ENCODE measurements at regions not wholly inside any gene's neighbourhood (a gene's known extent, or its start where the extent isn't known, plus 50 kb on each side); places are given as distances from the start of the nearest gene placed in this dataset.
"Not testable (repeated sequence)": the region's sequence is repeated elsewhere in the genome, so short reads cannot be mapped to it uniquely, and the experiment has no call there.

- DNase-seq (ENCODE audit: low spot score), result no peak
- in situ Hi-C loops (cut with HindIII; ENCODE audit: low sequenced_read_pairs), result no loop called here
Observed at GRCh38 chr1:29687601-29688244, 451.4 kb downstream of the PTPRU start.

- in situ Hi-C loops (cut with HindIII; ENCODE audit: low sequenced_read_pairs), result no loop called here
- no peak for DNase-seq (ENCODE audit: low spot score)
Observed at GRCh38 chr1:29687166-29687565, 450.8 kb downstream of the PTPRU start.

- DNase-seq (ENCODE audit: low spot score), result no peak
- in situ Hi-C loops (cut with HindIII; ENCODE audit: low sequenced_read_pairs), result no loop called here
Observed at GRCh38 chr1:29686012-29686930, 449.9 kb downstream of the PTPRU start.

GRCh38 chr1:29685387-29685786 is 449.1 kb downstream of the PTPRU start:
- no peak for DNase-seq (ENCODE audit: low spot score)
- in situ Hi-C loops (cut with HindIII; ENCODE audit: low sequenced_read_pairs), result no loop called here

GRCh38 chr1:29684141-29684540 is 447.8 kb downstream of the PTPRU start:
- DNase-seq (ENCODE audit: low spot score), result no peak
- in situ Hi-C loops (cut with HindIII; ENCODE audit: low sequenced_read_pairs), result no loop called here

- DNase-seq (ENCODE audit: low spot score), result no peak
- in situ Hi-C loops (cut with HindIII; ENCODE audit: low sequenced_read_pairs), result no loop called here
Observed at GRCh38 chr1:29683472-29683871, 447.1 kb downstream of the PTPRU start.

GRCh38 chr1:29682919-29683295 is 446.6 kb downstream of the PTPRU start:
- DNase-seq (ENCODE audit: low spot score), result peak; percentile 65
- in situ Hi-C loops (cut with HindIII; ENCODE audit: low sequenced_read_pairs), result no loop called here

- in situ Hi-C loops (cut with HindIII; ENCODE audit: low sequenced_read_pairs), result no loop called here
- DNase-seq (ENCODE audit: low spot score), result no peak
Observed at GRCh38 chr1:29682171-29682918, 446.0 kb downstream of the PTPRU start.

GRCh38 chr1:29681416-29681815 is 445.1 kb downstream of the PTPRU start:
- DNase-seq (ENCODE audit: low spot score); in situ Hi-C loops (cut with HindIII; ENCODE audit: low sequenced_read_pairs): not testable (repeated sequence)

- in situ Hi-C loops (cut with HindIII; ENCODE audit: low sequenced_read_pairs), result no loop called here
- no peak for DNase-seq (ENCODE audit: low spot score)
Observed at GRCh38 chr1:29679828-29680558, 443.7 kb downstream of the PTPRU start.

GRCh38 chr1:29679316-29679715 is 443.0 kb downstream of the PTPRU start:
- DNase-seq (ENCODE audit: low spot score), result no peak

GRCh38 chr1:29677028-29678024 is 441.0 kb downstream of the PTPRU start:
- in situ Hi-C loops (cut with HindIII; ENCODE audit: low sequenced_read_pairs), result no loop called here
- DNase-seq (ENCODE audit: low spot score), result no peak

More at GRCh38 chr1:29679316-29679715, 443.0 kb downstream of the PTPRU start:
- in situ Hi-C loops (cut with HindIII; ENCODE audit: low sequenced_read_pairs), result no loop called here

GRCh38 chr1:29676496-29676895 is 440.2 kb downstream of the PTPRU start:
- in situ Hi-C loops (cut with HindIII; ENCODE audit: low sequenced_read_pairs), result no loop called here
- no peak for DNase-seq (ENCODE audit: low spot score)

GRCh38 chr1:29675481-29676263 is 439.4 kb downstream of the PTPRU start:
- in situ Hi-C loops (cut with HindIII; ENCODE audit: low sequenced_read_pairs), result no loop called here
- DNase-seq (ENCODE audit: low spot score), result no peak

GRCh38 chr1:29674627-29675326 is 438.5 kb downstream of the PTPRU start:
- in situ Hi-C loops (cut with HindIII; ENCODE audit: low sequenced_read_pairs), result no loop called here

GRCh38 chr1:29673669-29674626 is 437.6 kb downstream of the PTPRU start:
- in situ Hi-C loops (cut with HindIII; ENCODE audit: low sequenced_read_pairs), result no loop called here
- no peak for DNase-seq (ENCODE audit: low spot score)

More at GRCh38 chr1:29674627-29675326, 438.5 kb downstream of the PTPRU start:
- DNase-seq (ENCODE audit: low spot score), result no peak
